Activated CD8-positive, alpha-beta memory T cell treated with anti-CD3 and anti-CD28 coated beads for 36 hours (primary cell): ENCODE measurements at regions not wholly inside any gene's neighbourhood (a gene's known extent, or its start where the extent isn't known, plus 50 kb on each side); places are given as distances from the start of the nearest gene placed in this dataset.
"Not testable (repeated sequence)": the region's sequence is repeated elsewhere in the genome, so short reads cannot be mapped to it uniquely, and the experiment has no call there.

Experiments used
- CTCF ChIA-PET: fragments of 350-600 bp; sonication (Branson Sonifier 250); formaldehyde crosslinking; loops from one replicate; lab custom pipeline; 2021; ENCODE audit warnings: antibody characterized with exemption; lab: Charles Lee
- POLR2A ChIA-PET: fragments of 350-600 bp; sonication (Branson Sonifier 250); formaldehyde crosslinking; loops from one replicate; lab custom pipeline; 2021; ENCODE audit warnings: antibody characterized with exemption; lab: Charles Lee

DNA sequence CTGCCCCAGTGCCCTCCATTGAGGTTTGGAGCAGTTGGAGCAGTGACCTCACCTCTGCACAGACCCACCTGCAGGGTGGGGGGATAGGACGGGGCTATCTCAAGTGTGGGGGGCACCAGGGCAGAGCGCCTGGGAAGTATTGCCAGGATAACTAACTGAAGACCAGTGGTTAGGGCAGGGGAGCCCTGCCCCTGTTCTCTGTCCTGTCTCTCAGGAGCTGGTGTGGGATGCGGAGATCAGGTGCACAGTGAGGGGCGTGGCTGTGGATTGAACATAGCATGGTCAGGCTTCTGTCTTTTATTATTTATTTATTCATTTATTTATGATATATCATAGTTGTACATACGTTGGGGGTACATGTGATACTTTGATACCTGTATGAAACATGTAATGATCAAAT, 256.6 kb downstream of the GADD45G start:
- CTCF ChIA-PET, POLR2A ChIA-PET: not testable (repeated sequence)

DNA sequence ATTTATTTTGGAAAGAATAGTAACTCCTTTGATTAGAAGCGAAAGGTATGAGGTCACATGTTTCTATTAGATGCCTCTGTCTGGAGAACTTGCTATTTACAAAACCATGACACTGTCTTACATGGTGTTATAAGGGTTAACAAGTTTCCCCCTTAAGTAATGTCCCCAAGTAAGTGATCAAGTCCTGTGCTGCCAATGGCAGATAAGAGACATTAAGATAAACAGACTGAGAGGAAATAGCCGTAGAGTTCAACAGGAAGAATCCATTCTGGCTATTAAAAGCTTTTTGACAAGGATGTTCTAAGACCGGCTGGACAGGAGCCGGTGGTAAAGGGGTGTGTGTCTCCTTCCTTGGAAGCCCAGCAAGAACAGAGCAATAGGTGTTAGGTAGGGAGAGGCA, 257.5 kb downstream of the GADD45G start:
- CTCF ChIA-PET: no interaction called here
- POLR2A ChIA-PET: no interaction called here

DNA sequence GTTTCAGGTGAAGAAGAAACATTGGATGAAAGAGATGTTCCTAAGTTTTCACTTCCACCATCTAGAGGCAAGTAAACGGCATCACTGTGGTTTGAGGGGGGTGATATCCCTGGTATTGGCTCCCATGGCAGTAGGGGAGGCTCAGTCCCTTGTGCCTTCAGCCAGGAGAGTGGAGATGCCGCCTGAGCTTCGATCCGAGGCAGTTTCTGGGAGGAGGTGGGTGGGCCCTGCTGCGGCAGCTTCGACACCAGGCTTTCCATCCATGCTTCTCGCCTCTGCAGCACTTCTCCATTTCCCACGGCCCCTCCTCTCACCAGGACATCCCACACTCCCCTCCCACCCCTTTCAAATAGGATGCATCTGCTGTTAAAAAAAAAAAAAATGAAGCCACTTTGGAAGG, 258.3 kb downstream of the GADD45G start:
- ChIA-PET POLR2A (no interaction called here), CTCF (no interaction called here)

DNA sequence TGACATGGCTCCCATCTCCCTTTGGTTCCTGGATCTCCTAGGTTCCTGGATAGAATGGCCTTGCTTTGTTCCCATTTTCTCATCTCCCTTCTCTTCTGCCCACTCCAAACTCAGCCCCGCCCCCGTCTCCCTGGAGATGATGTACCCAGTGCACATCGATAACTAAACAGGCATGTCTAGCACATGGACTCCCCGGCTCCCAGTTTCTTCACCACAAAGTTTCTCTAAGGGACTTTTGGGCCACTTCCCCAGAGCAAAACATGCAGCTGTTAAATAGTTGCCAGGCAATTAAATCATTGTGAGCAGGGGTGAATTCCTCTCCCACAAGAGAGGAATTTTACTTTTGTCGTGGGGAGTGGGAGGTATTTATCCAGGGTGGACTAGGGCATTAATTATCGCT, 259.0 kb downstream of the GADD45G start:
- ChIA-PET CTCF (no interaction called here), POLR2A (no interaction called here)

DNA sequence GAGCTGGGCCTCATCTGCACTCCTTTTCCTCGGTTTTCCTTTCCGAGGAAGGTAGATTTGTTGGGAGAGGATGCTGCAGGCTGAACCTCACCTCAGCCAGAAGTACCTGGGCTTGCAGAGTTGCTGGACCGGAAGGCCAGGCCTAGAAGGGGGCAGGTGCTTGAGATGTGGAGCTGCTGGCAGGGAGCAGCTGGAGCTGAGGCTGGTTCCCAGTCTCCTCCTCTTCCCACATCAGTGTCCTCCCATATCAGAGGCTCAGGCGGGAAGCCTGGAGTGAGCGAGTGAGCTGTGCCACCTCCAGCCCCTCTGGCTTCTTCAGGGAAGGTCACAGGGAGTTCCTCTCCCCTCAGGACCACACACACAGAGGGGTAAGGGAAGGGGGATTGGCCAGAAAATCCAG, 259.4 kb downstream of the GADD45G start:
- CTCF ChIA-PET: no interaction called here
- POLR2A ChIA-PET: no interaction called here

DNA sequence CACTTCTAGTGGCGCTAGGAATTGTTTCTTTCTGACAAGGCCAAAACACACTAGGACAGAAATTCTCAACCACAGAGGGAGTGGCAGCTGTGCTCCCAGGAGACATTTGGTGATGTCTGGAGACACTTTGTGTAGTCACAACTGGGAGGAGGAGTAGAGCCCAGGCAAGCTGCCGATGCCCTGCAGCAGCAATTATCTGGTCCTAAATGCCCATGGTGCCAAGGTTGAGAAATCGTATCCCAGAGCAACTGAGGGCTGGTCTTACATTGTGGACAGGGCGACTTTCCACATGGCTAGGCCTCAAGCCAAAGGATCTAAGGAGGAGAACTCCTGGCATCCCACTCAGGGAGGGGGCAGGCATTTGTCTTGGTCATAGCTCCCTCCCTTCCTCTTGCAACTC, 259.9 kb downstream of the GADD45G start:
- CTCF ChIA-PET: no interaction called here
- POLR2A ChIA-PET: no interaction called here

DNA sequence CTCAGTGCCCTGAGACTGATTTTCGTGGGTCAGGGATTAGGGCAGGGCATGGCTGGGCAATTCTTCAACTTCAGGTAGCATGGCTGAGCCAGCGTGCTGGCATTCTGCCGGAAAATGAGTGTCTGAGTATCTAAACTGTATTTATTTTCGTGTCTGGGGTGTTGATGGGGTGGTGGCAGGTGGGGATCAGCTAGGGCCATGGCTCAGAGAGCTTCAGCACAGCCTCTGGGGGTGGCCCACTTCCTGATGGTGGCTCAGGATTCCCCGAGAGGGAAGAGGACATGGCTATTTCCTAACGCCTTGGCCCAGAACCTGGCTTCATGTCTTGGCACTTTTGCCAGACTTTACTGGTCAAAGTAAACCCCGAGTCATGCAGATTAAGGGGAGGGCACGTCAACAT, 260.5 kb downstream of the GADD45G start:
- ChIA-PET CTCF (no interaction called here), POLR2A (no interaction called here)

DNA sequence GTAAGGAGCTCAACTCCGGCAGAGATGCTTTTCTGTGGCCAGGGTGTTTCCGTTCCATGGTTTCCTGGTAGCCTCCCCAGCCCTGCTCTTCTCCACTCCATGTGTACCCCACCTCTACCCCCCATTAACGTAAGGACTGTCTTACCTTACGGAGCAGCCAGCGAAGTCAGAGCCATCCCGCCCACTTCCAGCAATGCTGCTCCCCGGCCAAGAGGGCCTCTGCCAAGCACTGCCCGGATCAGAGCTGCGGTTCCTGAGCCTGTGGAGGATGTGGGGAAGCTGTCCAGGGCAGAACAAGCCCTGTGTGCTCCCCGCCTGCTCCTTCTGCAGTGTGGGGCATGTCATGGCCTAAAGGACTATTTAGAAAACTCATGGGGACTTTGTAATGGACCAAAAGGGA, 261.2 kb downstream of the GADD45G start:
- POLR2A ChIA-PET: no interaction called here
- CTCF ChIA-PET: no interaction called here

DNA sequence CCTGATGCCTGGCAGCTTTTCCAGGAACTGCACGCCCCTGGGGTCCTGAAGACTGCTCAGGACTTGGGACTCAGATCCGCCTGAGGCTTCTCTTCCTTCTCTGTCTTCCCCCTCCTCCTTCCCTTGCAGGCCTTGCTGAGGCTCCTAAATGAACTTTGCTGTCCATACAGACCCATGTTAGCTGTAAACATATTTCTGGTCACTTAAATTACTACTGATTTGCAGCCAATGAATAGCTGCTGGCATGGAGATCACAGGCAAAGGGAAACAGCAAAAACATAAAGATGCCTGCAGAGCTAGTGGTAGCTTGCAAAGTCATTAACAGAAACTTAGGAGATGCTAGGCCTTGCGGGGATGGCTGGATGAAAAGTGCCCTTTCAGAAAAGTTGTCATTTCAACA, 261.9 kb downstream of the GADD45G start:
- CTCF ChIA-PET: interaction anchor here (0.6 to 1.2 kb wide), 2 partner anchors 264 to 1261 kb away, joined by 3 read pairs; no protein-coding TSS in a partner anchor
- POLR2A ChIA-PET: no interaction called here

DNA sequence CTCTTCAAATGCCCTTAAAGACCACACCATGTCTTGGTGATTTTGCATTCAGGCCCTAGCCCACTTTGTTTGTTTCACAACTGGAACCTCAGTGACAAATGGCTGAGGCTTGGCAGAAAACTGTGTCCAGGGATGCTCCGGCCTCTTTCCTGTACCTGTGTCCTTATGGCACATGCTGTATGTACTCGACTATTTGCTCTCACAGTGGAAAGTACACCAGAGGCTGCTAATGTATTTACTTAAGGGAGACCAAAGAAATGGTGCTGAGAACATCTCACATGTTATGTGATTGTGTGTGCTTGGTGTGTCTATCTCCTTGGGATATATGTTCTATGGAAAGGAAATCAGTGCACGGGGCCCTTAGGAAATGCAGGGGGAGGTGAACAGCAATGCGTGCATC, 263.3 kb downstream of the GADD45G start:
- CTCF ChIA-PET: no interaction called here
- POLR2A ChIA-PET: no interaction called here

DNA sequence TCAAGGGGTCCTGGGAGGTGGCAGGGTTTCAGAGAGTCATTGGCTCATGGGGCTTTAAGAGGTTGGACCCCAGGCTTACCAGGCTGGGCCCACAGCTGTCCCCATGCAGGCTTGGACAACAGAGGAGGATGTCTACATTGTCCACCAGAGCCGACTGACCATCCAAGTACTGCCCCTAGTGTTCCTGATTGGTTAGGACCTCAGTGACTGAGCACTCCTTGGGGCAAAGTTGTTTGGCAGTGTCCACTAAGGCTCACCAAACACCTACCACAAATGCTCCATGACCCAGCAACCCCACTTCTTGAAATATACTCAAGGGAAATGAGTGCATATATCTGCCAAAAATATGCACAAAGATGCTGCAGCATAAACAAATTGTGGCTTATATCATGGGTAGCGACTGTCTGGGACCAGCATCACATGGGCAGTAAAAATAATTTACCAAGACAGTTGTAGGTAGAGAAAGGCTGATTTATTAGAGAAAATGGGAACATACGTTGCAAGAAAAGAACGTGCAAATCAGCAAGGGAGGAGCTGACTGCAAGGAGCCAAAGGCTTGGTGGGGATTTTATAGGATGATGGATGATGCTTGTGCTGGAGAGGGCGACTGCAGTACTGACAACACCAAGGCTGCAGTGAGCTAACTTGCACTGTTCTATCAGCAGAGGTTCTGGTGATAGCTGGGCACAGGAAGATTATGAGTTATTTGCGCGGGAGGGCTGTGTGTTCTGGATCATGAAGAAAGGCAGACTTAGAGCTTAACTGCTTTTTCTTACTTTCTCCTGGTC, 265.2 kb downstream of the GADD45G start:
- POLR2A ChIA-PET: no interaction called here

DNA sequence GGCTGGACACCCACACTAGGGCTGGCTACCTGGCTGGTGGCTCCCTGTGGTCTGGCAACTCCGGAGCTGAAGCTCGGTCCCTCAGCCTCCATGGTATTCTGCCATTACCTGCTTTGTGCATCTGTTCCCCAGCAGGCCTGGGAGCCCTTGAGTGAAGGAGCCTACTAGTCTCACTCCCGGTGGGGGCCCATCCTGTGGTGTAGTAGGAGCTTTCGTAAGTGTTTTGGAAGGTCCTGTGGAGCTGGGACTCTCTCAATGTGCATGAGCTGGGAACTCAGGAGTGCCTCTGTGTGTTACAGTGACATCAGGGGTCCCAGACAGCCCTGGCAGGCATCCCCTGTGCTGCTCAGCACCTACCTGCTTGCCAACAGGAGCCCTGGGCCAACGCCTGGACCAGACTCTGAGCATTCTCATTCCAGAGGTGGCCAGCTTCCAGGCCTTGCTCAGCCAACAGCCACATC, 267.1 kb downstream of the GADD45G start:
- ChIA-PET CTCF (no interaction called here), POLR2A (no interaction called here)

More for the DNA sequence above, 265.2 kb downstream of the GADD45G start:
- CTCF ChIA-PET: no interaction called here

DNA sequence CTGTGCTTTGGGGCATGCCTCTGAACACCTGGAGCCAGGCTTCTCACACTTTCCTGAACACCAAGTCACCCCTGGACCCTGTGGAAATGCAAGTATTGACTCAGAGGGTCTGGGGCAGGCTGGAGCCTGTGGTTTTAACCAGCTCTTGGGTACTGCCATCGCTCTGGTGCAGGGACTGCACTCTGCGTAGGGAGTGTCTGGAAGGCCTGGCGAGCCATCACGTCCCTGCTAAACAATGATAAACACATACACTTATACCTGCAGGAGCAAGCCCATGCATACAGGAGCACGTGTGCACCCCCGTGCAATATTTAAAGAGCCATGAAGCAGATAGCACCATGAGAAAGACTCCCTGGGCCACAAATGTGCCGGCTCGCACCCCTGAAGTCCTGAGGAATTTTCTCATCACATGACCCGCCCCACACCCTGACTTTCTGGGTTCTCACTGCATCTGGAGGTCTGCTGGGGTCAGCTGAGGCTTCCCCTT, 267.7 kb downstream of the GADD45G start:
- CTCF ChIA-PET: no interaction called here
- POLR2A ChIA-PET: no interaction called here

DNA sequence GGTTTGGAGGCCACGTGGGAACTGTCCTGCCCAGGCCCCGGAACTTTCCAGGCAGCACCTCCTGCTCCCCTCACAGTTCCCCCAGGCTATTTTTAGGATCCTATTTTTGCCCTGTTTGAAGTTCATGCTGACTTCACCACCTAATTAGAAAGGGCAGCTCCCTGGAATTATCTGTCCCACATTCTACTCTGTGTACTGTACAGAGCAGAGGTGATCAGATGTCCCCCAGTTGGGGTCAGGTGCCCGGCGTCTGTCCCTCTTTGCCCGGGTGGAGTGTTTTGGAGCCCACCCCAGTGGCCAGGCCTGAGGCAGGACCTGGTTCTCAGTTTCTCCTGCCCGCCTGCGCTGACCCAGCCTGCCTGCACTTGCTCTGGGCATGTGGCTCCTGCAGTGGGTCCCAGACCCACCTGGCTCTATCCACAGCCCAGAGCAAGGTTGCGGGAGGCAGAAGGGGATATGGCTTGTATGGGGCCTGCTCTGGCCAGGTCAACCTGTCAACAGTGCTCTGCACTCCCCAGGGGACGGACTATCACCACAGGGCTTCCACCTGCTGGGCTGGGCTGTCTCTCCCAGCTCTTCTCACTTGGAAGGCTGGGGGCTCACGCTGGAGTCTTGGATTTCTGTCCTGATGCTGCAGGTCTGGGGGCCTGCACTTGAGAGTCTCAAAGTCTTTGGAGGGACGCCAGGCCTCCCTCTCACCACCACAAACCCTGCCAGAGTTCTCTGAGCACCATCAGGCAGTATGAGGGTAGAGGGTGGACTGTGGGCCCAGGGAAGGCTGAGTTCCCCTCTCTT, 268.3 kb downstream of the GADD45G start:
- CTCF ChIA-PET: no interaction called here
- POLR2A ChIA-PET: no interaction called here

DNA sequence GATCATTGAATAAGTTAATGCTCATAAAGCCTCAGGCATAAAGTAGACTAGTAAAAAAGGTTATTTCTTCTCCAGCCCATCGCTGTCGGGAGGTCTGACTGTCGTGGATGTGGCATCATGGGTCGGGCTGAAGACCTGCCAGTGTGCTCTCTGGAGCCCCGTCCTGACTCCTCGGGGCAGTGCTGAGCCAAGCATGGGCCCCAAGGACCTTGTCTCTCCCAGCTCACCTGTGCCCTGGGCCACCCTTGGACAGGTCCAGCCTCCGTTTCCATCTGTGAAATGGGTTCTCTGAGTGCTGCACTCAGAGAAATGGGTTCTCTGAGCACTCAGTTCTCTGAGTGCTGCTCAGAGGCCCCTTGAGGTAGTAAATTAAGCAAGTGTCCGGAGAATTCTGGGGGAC, 269.0 kb downstream of the GADD45G start:
- POLR2A ChIA-PET: no interaction called here
- CTCF ChIA-PET: no interaction called here

DNA sequence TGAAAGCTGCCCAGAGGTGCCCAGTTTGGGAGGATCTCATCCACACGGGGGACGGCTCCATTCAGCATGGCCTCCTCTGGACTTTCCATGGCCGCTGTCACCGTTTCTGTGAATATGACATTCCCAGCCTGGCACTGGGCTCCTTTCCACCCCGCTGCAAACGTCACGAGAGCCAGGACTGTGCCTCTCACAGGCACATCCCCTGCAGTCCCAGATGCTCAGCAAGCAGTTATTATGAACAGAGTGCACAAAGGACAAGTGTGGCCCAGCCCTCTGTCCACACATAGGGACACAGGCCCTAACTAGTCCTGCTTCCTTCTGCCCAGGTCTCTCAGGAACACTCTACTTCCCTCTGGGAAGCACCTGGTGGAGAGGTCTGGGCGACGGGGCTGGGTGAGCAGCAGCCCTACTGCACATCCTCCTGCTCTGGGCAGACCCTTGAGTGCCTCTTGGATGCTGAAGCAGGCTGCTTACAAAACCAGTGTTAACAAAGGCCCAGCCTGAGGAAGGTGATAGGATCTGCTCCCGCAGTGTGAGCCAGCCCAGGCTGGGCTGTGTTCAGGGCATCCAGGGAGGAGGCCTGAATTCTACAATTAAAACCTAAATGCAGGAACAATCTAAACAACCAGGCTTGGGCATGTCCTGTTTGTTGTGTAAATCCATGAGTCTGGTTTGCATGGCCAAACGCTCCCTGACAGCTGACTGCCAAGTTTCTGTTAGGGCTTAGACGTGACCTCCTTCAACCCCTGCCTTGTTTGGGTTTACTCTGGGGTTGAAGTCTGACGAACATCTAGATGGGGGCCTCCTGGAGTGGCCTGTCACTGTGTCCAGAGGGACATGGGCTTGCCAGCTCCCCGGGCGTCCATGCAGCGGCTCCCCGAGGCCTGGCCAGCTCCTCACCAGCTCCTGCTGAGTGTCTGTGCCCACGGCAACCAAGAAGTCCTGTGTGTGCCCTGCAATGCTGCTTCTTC, 269.8 kb downstream of the GADD45G start:
- POLR2A ChIA-PET: no interaction called here

DNA sequence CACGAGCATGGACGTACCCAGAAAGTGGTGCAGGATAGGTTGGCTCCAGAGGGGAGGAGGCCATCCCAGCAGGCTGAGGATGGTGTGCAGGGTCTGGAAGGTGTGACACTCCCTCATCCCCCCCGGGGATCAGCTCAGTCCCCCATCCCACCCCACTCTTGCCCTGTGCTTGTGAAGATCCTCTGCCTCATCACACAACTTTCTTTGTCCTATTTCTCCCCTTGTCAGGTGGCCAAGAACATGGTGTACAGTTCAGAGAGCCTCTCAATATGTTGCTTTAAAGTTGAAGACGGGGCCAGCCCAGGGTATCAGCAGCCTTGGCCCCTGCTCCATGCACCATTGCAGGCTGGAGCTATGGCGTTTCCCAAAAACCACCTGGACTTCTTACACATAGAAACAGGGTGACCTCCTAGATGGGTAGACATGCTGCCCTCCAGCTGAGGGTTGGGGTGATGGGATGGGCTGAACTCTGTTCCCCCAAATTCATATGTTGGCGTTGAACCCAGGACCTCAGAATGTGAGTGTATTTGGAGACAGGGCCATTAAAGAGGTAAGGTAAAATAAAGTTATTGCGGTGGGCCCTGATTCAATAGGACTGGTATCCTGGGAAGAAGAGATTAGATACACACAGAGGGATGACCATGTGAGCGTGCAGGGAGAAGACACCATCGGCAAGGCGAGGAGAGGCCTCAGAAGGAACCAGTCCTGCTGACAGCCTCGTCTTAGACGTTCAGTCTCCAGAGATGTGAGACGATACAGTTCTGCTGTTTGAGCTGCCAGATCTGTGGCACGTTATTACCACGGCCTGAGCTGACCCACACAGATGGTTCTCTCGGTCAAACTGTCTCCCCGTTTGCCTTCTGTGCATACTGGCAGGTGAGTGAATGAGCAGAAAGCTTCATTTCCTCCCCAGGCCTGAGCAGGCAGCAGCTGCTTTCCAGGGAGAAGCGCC, 272.5 kb downstream of the GADD45G start:
- POLR2A ChIA-PET: no interaction called here

More for the DNA sequence above, 269.8 kb downstream of the GADD45G start:
- CTCF ChIA-PET: no interaction called here

DNA sequence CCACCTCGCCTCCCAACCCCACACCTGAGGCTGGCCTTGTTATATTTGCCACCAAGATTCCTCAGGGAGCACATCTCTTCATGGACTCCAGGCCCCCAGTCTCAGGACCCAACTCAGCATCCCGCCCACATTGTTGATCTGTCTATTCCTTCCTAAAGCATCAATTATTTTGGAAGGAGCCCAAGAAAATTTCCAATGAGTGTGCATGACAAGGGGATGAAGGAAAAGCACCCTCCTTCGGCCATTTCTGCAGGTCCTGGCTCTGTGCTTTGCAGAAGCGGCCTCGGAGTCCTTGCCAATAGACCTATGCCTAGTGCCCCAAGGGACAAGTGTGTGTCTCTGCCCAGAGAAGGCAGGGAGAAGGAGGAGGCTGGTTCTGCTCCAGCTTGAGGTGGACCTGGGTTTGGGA, 273.2 kb downstream of the GADD45G start:
- POLR2A ChIA-PET: no interaction called here
- CTCF ChIA-PET: interaction anchor here (0.6 kb wide), 1 partner anchor 541 kb away, joined by 5 read pairs; no protein-coding TSS in a partner anchor

More for the DNA sequence above, 272.5 kb downstream of the GADD45G start:
- CTCF ChIA-PET: no interaction called here
